Ammon's horn (tissue), 1 donor: ENCODE measurements at regions not wholly inside any gene's neighbourhood (a gene's known extent, or its start where the extent isn't known, plus 50 kb on each side); places are given as distances from the start of the nearest gene placed in this dataset.

Source experiments
- DNase-seq: peaks from one replicate; pipeline ENCODE4 v3.0.0-alpha.2; 2016; ENCODE audit warnings: low spot score

DNA sequence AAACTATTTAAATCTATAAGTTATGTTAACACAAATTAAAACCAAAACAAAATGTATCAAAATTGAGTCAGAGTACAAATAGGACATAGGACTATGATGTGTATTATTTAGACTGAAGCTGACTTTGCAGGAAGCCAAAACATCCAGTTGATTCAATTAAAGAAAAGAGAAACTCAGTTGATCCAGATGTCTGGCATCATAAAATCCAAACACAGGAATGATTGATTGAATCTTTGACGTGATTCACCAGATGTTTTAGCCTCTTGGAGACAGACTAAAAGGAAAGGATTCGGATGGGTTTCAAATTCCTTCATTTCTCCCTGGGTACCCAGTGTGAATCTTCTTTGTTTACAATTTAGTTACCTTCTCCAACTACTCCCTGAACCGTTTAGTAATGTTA lies 272.9 kb downstream of the IRS1 start:
- DNase-seq = no peak

DNA sequence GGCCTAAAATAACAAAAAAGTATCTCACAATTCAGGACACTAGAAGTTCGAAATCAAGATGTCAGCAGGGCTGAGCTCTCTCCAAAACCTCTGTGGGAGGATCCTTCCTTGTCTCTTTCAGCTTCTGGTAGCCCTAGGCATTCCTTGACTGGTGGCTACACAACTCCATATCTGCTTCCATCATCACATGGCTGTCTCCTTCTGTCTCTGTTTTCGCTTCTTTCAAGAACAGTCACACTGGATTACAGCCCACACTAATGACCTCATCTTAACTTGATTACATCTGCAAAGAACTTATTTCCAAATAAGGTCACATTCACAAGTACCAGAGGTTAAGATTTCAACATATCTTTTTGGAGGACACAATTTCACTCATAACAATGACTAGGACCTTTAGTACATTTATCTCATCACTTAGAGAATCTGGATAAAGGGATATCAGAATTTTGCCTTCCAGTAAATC lies 275.2 kb downstream of the IRS1 start:
- DNase-seq = no peak

DNA sequence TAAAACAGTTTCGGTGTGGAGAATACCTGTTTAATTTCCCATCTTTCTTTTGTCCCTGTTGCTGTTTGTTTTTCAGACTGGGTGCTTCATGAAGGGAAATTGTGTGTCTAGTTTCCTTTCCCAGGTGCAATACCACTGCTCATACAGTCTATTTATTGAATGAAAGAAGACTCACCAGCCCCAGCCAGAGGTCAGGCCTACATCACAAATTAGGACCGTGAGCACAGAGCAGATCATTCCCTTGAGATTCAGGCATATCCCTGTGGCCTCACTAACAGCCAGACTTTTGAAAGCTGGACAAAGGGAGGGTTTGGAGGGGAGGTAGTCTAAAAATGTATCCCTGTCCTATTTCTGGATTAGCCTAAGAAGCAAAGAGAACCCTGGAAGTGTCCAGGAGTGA lies 278.9 kb downstream of the IRS1 start:
- no peak for DNase-seq

DNA sequence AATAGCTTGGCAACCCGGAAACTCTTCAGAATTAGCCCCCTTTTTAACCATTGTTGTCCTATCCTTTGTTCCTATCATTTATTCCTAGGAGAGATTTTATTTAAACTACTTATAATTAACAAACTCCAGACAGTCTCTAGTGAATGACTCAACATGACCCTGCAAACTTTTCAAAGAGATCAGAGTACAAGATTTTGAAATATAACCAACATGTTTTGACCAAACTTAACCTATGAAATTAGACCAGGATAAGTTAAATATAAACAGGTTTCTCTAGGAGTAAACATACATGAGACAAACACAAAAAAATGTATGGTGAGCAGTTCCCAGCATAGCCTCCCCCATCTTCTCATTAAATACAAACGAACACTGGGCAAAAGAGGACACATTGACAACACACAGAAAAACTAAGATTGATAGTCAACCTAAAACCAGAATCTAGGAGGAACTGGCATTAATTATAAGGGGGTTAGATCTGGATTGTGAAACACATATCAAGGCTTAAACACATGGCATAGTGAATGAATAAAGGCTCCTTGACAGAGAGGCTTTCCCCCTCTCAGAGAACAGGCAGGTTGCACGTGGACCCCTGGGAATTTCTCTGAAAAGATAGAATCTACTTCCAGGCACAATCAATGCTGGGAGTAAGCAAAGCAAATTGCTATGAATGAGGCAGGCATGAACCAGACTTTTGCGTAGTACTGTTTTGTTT lies 284.1 kb downstream of the IRS1 start:
- no peak for DNase-seq

DNA sequence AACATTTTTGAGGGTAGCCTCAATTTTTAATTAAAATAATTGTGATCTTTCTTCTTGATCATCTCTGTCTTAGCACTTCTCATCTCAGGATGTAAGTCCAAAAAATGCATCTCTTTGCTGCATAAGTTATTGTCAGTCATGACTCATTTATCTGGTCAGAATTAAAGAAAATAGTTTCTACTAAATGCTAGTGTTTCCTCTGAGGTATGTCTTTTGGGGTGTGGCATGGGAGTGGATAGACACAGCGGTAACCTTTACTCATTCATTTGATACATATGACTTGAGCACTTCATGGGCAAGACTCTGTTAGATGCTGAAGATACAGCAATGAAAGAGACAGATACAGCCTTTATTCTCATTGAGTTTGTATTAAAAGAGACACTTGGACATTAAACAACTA lies 284.7 kb downstream of the IRS1 start:
- DNase-seq = no peak

DNA sequence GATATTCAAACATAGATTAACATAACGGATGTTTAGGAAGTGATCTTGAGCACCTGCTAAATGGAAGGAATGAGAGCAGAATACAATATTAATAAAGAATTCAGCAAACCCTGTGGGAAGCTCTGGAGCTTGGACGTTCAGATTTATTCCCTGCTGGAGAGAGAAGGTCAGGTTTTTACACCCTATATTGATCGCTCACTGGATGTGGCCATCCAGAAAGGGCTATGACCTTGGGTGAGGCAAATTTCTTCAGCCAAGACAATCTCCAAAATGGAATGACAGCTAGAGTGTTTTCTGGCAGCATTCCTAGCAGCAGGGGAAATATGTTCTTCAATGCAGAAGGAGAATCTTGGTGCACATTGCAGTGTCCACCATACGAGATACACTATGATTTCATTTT lies 288.3 kb downstream of the IRS1 start:
- no peak for DNase-seq

DNA sequence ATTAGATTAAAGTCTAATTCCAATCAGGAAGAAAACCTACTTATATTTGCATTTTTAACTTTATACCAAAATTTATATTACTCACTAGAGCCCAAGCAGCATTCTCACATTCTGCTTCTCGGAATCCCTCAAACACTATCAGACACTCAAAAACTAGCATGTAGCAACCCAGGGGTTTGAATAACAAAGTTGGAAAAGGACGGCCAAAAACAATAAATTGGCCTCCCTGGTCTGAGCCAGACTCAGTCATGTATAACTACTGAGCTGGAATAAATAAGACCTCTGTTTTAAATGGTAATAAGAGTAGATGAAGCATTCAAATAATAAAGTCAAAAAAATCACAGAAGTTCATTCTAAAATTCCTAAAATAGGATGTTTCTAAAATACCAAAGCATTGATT lies 290.9 kb downstream of the IRS1 start:
- DNase-seq = no peak

DNA sequence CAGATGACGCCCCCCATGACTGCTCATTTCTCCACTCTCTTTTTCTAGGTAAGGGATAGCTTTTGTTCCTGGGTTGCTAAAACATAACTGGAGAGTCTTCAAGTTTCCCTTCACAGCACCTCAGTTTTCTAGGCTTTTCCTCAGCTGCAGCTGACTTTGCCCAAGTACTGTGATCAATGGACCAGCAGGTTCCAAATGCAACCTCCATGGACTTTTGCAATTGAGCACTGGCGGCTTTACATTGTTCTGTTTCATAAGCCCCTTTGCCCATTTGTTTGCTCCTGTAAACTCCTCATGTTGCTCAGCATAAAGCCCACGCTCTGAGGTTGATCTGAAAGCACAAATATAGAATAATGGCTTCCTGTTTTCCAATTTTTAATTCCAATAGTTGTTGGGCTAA lies 291.6 kb downstream of the IRS1 start:
- no peak for DNase-seq

DNA sequence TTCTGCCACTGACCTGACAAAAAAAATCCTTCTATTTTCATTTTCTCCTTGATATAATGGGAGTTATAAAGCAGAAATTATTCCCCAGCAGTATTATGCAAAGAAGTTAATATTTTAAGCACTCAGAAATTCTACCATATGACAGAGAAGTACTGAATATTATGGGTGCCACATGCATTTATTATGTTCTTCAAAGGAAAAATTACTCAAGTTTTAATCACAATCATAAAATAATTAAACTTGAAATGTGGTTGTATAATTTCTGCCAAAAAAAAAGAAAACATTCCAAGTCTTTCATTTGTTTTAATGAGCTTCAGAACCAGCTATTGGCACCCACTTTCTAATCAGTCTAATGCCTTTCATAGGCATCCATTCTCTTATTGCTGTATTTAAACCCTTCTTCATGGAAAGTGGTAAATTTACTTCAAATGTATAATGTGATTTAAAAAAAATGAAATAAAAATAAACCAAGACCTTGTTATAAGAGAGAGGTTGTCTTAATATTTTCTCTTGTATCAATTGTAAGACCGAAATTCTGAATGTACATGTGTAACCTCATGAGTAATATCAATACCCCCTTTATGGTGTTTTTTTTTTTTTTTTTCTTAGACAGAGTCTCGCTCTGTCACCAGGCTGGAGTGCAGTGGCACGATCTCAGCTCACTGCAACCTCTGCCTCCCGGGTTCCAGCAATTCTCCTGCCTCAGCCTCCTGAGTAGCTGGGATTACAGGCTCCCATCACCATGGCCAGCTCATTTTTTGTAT lies 302.3 kb downstream of the IRS1 start:
- DNase-seq = no peak

DNA sequence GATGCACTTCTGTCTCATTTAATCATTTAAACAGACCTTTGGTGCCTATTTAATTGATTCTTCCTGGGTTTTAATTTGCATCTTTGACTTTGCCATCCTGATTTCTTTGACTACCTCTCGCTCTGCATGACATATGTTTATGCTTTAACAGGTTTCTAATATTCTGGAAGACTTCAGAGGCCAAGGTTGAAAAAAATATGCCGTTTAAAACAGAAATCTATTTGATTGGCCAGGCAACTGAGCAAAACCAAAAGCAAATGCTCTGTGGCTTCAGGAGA lies 303.4 kb downstream of the IRS1 start:
- DNase-seq = no peak

DNA sequence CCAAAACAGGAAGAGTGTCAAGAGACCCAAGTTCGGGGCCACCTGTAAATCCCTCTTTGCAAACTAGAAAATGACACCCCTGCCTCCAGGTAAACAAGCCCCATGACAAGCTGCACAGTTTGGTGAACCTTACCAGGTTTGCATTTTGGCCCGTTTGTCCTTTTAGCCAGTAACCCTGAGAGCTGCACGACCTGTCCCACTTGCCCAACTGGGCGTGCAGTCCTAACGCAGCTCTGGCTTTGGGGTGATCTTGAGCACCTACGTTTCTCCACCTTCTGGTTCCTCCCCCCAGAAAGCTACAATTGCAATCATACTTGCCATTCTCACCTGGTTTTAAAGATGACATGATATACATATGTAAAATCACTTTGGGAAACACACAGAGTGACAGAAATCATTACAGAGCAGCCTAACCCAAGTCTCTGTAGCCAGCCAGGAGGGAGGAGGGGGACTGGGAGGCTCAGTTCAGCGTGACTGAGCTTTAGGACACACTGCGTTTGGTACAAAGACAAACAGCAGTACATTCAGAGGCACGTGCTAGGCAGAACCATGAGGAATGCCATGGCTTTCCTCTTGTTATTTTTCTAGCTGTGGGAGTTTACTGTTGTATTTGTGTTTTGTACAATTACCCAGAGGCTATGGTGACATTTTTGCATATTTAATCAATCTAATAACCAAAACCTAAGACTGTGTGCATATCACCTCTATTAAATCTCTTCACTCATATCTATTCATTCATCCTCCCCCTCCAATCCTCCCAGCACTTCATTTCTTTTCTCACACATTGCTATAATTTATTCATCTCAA lies 304.0 kb downstream of the IRS1 start:
- no peak for DNase-seq

DNA sequence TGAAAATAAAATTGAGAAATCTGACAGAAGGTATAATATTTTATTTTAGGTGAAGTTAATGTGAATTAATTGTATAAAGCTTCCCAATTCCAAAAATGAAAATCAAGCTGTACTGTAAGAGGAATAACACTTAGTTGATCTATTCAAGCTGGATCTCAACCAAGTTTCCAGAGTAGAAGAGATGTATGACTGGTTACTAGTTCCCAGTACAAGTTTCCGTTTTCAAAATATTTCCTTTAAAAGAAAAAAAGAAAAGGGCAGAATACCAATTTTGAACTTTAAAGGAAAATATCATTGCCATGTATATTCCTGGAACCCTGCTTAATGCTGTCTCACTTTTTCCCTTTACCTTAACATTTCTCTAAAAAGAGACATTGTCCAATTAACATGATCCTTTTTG lies 308.5 kb downstream of the IRS1 start:
- DNase-seq = no peak

DNA sequence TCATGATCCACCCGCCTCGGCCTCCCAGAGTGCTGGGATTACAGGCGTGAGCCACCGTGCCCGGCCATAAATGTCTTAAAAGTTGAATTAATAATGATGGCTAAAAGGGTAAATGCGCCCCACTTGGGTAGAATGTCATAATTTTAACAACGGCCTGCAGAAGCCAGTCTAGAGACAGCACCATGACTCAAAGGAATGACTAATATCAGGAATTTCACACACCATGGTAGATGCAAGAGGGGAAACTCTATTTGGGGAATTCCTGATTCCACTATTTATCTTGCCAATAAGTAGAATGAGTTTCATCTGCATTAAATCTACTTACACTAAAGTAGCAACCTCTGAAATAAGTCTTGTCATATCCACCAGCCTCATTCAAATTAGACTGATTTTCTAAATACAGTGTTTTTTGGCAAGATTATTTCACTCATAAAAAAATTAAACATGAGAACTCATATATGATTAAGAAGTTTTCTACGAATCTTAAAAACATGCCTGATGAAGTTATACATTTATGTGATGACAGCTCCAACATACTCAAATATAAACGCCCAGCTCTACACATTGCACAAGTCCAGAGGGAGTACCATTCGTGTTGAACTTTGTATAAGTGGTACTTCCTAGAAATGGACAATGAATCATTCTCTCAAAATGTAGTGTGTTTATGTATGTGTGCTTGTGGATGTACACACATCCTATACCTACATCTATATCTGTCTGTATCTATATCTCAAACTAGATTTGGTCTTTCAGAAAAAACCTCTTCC lies 309.7 kb downstream of the IRS1 start:
- no peak for DNase-seq

DNA sequence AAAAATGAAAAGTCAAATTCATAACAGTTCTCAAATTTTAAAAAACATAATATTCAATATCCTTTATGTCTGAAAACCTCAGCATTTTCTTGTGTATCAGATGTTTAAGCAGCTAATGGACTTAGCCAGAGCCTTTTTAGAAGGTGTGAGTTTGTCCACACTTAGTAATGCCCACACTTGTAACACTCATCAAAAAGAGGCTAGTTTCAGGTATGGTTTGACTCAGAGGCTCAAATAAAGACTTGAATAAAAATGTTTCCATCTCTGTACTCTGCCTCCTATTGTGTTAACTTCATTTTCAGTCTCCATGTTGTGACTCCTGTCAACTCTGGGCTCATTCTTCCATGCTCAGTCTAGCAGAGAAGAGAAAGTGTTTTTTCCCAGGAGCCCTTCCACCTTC lies 311.6 kb downstream of the IRS1 start:
- DNase-seq = no peak

DNA sequence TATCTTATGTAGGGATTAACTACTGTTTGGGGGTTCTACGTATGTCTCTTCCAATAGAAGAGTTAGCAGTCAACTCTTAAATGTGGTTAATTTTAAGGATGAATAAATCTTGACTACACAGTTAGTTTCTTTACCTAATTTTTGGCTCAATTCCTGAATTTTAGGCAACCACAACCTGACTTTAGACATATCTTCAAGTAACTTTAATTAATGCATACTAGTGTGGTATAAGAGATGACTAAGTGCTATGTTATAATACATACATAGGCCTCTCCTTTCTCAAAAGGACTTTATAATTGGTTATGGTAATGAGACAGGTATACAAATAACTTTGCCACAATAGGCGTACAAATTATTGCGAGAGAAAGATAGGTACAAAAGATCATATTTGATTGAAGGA lies 312.0 kb downstream of the IRS1 start:
- no peak for DNase-seq

DNA sequence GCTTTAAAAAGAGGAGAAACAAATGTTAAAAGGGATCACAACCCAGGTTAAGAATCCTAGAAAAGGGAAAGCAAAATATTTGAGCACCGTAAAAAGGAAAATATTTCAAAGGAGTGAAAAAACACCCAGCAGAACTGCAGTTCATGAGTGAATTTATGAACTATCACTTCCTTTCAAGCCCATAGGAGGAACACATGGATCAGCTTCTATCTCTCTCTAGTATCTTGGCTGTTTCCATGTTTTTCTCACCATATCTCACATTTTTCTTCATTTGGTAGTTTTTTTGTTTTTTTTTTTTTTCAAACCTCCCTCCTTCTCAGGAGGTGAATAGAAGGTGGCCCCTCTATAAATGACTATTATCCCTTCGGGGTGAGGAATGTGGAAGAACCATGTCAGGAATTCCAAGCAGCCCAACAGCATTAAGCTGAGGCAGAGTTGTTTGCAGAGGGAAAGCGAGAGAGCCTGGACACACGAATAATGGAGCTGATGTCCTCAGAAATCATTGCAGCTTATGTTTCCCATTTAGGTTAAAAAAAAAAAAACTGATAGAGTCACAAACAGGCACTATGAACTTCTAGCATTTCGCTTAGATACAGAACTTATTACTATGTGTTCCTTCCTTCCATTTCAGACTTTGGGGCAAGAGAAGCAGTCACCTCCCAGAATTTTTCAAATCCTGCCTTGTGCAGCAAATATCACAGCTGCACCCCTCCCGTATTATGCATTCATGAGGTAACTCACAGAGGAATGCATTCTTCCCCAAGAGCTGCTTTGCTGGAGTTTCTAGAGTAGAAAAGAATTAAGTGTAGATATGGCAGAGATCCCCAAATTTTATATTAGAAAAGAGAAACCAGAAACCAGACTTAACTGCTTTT lies 315.6 kb downstream of the IRS1 start:
- no peak for DNase-seq

DNA sequence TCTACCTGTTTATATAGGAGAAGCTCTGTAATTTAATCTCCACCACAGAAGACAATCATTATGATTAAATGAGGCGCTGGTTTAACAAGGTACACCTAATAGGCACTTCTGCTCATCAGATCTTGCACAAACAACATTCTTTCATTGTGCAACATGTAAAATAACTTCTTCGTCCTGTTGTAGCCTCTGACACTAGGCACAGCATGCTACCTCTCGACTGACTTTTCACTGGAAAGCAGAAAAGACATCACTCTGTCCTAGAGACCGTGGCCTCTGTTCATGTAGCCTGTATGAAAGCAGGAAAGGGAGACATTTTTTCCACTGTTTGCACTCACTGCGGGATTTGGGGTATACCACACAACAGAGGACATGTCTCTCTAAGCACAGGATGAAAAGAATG lies 316.5 kb downstream of the IRS1 start:
- DNase-seq = no peak

DNA sequence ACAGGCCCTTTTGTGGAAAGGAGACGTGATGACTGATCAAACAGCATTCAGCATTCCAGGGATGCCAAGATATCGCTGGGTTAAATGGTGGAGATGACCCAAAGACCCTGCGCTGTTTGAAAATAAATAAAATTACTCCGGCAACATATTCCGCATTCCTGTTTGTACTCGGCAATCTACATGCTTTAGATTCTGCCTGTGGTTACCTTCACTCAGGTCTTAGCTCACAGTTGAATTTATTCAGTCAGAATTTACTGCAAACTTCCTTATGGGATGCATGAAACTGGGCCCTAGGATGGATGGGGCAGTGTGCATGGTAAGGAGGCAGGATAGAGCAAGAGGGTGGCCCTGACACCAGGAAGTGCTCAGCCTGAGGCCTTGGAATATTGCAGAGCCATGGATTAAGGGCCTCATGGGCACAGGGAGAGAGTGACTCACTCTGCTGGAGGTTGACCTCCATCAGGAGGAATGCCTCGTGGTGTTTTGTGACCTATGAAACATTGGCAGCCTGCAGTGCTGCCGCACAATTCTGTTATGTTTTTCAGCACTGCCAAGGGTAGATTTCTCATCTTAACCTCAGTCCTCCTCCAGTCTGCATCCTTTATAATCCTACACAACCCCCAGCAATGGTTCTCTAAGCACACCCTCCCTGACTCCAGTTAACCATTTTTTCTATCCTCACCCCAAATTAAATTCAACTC lies 321.4 kb downstream of the IRS1 start:
- no peak for DNase-seq

DNA sequence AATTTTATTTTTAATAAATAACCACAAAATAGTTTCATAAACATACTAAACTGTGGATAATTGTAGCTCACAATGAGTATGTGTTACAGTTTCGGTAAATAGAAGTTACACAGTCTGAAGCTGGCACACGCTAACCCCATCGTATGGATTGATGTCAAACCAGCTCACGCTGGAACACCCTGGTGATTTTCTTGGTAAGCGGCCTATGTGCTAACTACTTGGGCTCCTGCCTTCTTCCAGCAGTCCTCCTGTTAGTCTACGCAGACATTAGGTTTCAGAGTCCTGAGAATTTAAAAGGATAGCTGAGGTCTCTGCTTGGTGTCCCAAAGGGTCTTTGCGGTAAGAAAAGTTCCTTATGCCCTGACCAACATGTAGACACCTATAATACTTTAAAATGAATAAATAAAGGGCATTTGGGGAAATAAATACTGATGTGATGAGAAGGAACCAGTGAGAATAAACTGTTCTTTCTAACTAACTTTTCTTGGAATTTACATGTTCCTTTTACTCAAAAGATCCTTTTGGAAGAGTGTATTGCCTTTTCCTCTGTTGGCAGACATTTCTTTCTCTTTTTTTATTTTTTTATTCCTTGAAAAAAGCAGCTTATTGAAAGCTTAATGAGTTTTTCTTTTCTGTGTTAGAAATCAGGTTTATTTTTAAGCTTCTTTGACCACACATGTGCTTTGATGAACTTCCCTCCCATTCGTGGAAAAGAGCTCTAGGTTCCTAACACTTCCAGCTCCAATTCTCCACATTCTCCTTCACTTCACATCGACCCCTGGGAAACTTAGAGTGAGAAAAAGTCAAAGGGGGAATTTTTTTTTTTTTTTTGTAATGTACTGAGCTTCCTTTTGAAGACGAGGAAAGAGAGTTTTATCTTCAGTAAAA lies 322.2 kb downstream of the IRS1 start:
- DNase-seq = no peak

DNA sequence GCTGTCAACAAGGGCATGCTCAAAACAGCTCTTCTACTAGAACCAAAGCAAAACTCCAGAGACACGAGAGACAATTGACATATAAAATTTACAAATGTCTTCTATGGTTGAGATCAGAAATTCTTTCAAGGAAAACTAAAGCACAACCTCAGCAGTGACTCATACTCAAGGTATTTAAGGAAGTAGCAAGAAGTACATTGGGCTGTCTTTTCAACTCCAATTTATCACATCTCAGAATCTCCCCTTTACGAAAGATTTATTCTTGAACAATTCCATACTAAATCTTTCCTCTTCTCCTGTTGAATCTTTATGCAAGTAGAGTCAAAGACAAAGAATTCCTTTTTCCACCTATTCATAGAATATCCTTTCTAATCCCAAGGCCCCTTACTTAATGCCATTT lies 324.0 kb downstream of the IRS1 start:
- no peak for DNase-seq
